GM12878 (cell line): ENCODE measurements at regions not wholly inside any gene's neighbourhood (a gene's known extent, or its start where the extent isn't known, plus 50 kb on each side); places are given as distances from the start of the nearest gene placed in this dataset.

Source experiments
- ATAC-seq: fragments of 200-7000 bp; cut with Tn5 transposase; 3 replicates; pipeline ENCODE4 v1.9.1; 2020; ENCODE audit warnings: mild to moderate bottlenecking, moderate library complexity
- BruUV-seq: library from RNA; stranded (reverse); fragments of 400-500 nt; replicated peaks from 2 replicates; lab custom pipeline; 2021; lab: Mats Ljungman, UMichigan
- CTCF ChIA-PET: fragments of 300-600 bp; sonication (Branson Sonifier 250); formaldehyde crosslinking; extraction: SDS; loops from one replicate; lab custom pipeline; 2021; ENCODE audit warnings: inconsistent platforms; lab: Yijun Ruan, JAX
- POLR2A ChIA-PET: fragments of 350-600 bp; formaldehyde crosslinking; extraction: SDS; loops from one replicate; lab custom pipeline; 2021; ENCODE audit warnings: inconsistent platforms; lab: Charles Lee
- RAD21 ChIA-PET: fragments of 300-600 bp; sonication (Branson Sonifier 250); formaldehyde crosslinking; loops from one replicate; lab custom pipeline; 2023; ENCODE audit warnings: antibody characterized with exemption; ENCODE audit not compliant: unreplicated experiment; lab: Charles Lee
- SMC1A ChIA-PET: fragments of 300-600 bp; sonication (Branson Sonifier 250); formaldehyde crosslinking; loops from one replicate; lab custom pipeline; 2023; ENCODE audit not compliant: unreplicated experiment, uncharacterized antibody; lab: Charles Lee
- DNase-seq: peaks from one replicate; pipeline ENCODE4 v3.0.0-alpha.2; 2011; ENCODE audit warnings: low read depth, low spot score
- FAIRE-seq: peaks from 3 replicates; lab custom pipeline; 2011; peaks lifted over from hg19 to GRCh38; lab: Jason Lieb, UNC
- H2AFZ ChIP-seq: 2 replicates; pipeline ENCODE4 v1.6.0; 2011; ENCODE audit warnings: low read depth, low read length, control low read depth; ENCODE audit not compliant: control insufficient read depth
- H3K27ac ChIP-seq: 2 replicates; pipeline ENCODE4 v1.5.1; 2011; ENCODE audit warnings: control low read depth; ENCODE audit not compliant: control insufficient read depth, insufficient read depth
- H3K27me3 ChIP-seq, 2 experiments: replicated peaks in 1 of 2; 2 replicates each; pipeline versions ENCODE4 v1.6.0 to v1.6.1; 2011; ENCODE audit warnings: low read length in 1 of 2; ENCODE audit not compliant: control insufficient read depth in 2 of 2, insufficient read depth in 2 of 2
- H3K36me3 ChIP-seq, 2 experiments: 2 replicates each; pipeline ENCODE4 v1.5.1; 2011; ENCODE audit warnings: low read length in 1 of 2; ENCODE audit not compliant: control insufficient read depth in 2 of 2, insufficient read depth in 2 of 2
- H3K4me1 ChIP-seq: 2 replicates; pipeline ENCODE4 v1.6.1; 2011; ENCODE audit warnings: mild to moderate bottlenecking, low read length, moderate library complexity, mixed read lengths; ENCODE audit not compliant: control insufficient read depth, insufficient read depth
- H3K4me2 ChIP-seq: 2 replicates; pipeline ENCODE4 v1.6.0; 2011; ENCODE audit warnings: control low read depth; ENCODE audit not compliant: control insufficient read depth, insufficient read depth
- H3K4me3 ChIP-seq: fragments of 200-600 bp; sonication (generic); 2 replicates; pipeline ENCODE4 v1.5.1; 2016
- H3K79me2 ChIP-seq: 2 replicates; pipeline ENCODE4 v1.6.0; 2011; ENCODE audit warnings: low read length; ENCODE audit not compliant: control insufficient read depth, insufficient read depth
- H3K9ac ChIP-seq: 2 replicates; pipeline ENCODE4 v1.8.0; 2011; ENCODE audit warnings: low read length, control low read depth, mixed read lengths; ENCODE audit not compliant: control insufficient read depth, insufficient read depth
- H3K9me3 ChIP-seq: replicated peaks from 3 replicates; pipeline ENCODE4 v1.5.1; 2011; ENCODE audit warnings: mild to moderate bottlenecking, low read length; ENCODE audit not compliant: control insufficient read depth, insufficient read depth
- H4K20me1 ChIP-seq: 2 replicates; pipeline ENCODE4 v1.6.0; 2011; ENCODE audit not compliant: control insufficient read depth, insufficient read depth
- CEBPB ChIP-seq, 2 experiments: fragments of 150-350 bp in 1 of 2; IDR thresholded peaks; 2 replicates each; pipeline ENCODE4 v1.6.1; 2012 to 2014; ENCODE audit warnings: low read depth in 2 of 2, low read length in 2 of 2, borderline replicate concordance in 1 of 2, inconsistent platforms in 1 of 2
- EP300 ChIP-seq, 2 experiments: fragments of 150-350 bp in 1 of 2; IDR thresholded peaks; 2 replicates each; pipeline ENCODE4 v1.6.1; 2011 to 2012; ENCODE audit warnings: low read depth in 2 of 2, low read length in 2 of 2, borderline replicate concordance in 1 of 2, improper control_type of control experiment in 1 of 2, inconsistent platforms in 1 of 2; ENCODE audit not compliant: control insufficient read depth in 1 of 2
- LARP7 ChIP-seq: fragments of 450-650 bp; IDR thresholded peaks from 2 replicates; pipeline ENCODE4 v1.6.1; 2017; ENCODE audit warnings: mild to moderate bottlenecking
- MLLT1 ChIP-seq: fragments of 450-650 bp; IDR thresholded peaks from 2 replicates; pipeline ENCODE4 v1.6.1; 2016; ENCODE audit warnings: mild to moderate bottlenecking
- MTA2 ChIP-seq: fragments of 450-650 bp; IDR thresholded peaks from 2 replicates; pipeline ENCODE4 v1.6.1; 2016; ENCODE audit warnings: low read depth, mild to moderate bottlenecking, moderate library complexity
- MXI1 ChIP-seq: fragments of 150-350 bp; IDR thresholded peaks from 2 replicates; pipeline ENCODE4 v1.6.1; 2011; ENCODE audit warnings: low read depth, mild to moderate bottlenecking, inconsistent platforms, low read length, improper control_type of control experiment
- NFXL1 ChIP-seq: fragments of 450-650 bp; IDR thresholded peaks from 2 replicates; pipeline ENCODE4 v1.6.1; 2017; ENCODE audit warnings: antibody characterized with exemption, mild to moderate bottlenecking, borderline replicate concordance
- USF1 ChIP-seq: IDR thresholded peaks from 2 replicates; pipeline ENCODE4 v1.6.1; 2011; ENCODE audit warnings: borderline replicate concordance, low read depth, mild to moderate bottlenecking, moderate library complexity, mixed read lengths, low read length; ENCODE audit not compliant: insufficient read depth; ENCODE audit errors: extremely low read length
- USF2 ChIP-seq: IDR thresholded peaks from 2 replicates; pipeline ENCODE4 v1.6.1; 2011; ENCODE audit warnings: low read depth, low read length, improper control_type of control experiment, borderline replicate concordance
- ZNF274 ChIP-seq: IDR thresholded peaks from one replicate; pipeline ENCODE4 v1.8.0; 2011; ENCODE audit not compliant: insufficient read length, insufficient read depth
- ZZZ3 ChIP-seq: IDR thresholded peaks from 2 replicates; pipeline ENCODE4 v1.6.1; 2011; ENCODE audit warnings: low read depth; ENCODE audit not compliant: control insufficient read depth, insufficient read length
- WGBS: methylation state at CpG from one replicate; pipeline ENCODE4 v1.1.6; 2016; ENCODE audit warnings: low lambda C conversion rate; ENCODE audit not compliant: insufficient replicate concordance, insufficient coverage; ENCODE audit errors: missing lambda C conversion rate; 5-methylcytosine and 5-hydroxymethylcytosine counted together
- in situ Hi-C: fragments of 300-500 bp; cut with MboI; formaldehyde crosslinking; loops from 9 replicates; pipeline ENCODE4 v1.14.3; 2018; ENCODE audit warnings: mixed read lengths
- intact Hi-C: fragments of 100-400 bp; cut with micrococcal nuclease; formaldehyde crosslinking; loops from one replicate; pipeline ENCODE4 v1.14.2; 2022; ENCODE audit not compliant: unreplicated experiment
- TF ChIP-seq, protein P1 (sequence below): IDR thresholded peaks from 2 replicates; pipeline ENCODE4 v1.6.1; 2012; ENCODE audit warnings: low read length, inconsistent platforms

- TF ChIP-seq MLLT1, result no peak
- TF ChIP-seq ZNF274, result no peak
- no peak for TF ChIP-seq MTA2
- no peak for TF ChIP-seq NFXL1
Observed at GRCh38 chr10:130246113-130246512, 109.9 kb downstream of the GLRX3 start (continued).

DNA sequence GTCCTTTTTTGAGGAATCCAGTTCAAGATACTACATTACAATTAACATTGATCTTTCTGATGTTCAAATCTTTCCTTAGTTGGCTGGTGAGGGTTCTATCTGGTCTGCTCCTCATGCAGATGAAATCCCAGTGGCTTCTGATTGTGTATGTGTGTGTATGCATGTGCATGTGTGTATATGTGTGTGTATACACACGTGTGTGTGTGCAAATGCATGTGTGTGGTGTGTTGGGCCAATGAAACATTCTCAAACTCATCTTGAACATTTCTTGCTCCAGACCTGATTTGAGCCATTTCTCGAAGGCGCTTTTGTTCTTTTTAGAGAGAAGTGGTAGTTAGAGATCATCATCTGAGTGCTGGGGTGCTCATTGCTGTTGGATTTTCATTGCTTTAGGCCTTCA lies 113.9 kb downstream of the GLRX3 start:
- ChIA-PET POLR2A (no interaction called here), RAD21 (no interaction called here), CTCF (no interaction called here), SMC1A (no interaction called here)
- Histone ChIP-seq H4K20me1 (no peaks in the 10 kb centered on the region), H3K4me2 (no peak overlapping the region), H3K27me3 (no peaks in the 10 kb centered on the region), H3K79me2 (no peaks in the 10 kb centered on the region), H3K36me3 (no peaks in the 10 kb centered on the region), H3K27ac (no peak overlapping the region), H3K9ac (no peak overlapping the region), H3K4me3 (no peak overlapping the region), H2AFZ (no peak overlapping the region), H3K4me1 (no peaks in the 10 kb centered on the region), H3K9me3 (no peaks in the 10 kb centered on the region)
- BruUV-seq, result no TSS peak
- in situ Hi-C loops, result no loop called here
- ATAC-seq (no peak), FAIRE-seq (no peak), DNase-seq (no peak)
- intact Hi-C loops, result no loop called here
- 24% methylated on average over 3 of the region's 3 CpGs for WGBS
- no peak for TF ChIP-seq USF2
- TF ChIP-seq ZZZ3, result no peak
- TF ChIP-seq EP300 (IDR thresholded peaks at IDR 0.05; ENCODE audit: borderline replicate concordance in 1 of 2, control insufficient read depth in 1 of 2, low read depth in 2 of 2, low read length in 2 of 2), result no peak
- TF ChIP-seq MXI1, result no peak
- TF ChIP-seq LARP7, result no peak
- no peak for TF ChIP-seq MLLT1
- TF ChIP-seq CEBPB (IDR thresholded peaks at IDR 0.05; ENCODE audit: borderline replicate concordance in 1 of 2, low read depth in 2 of 2, low read length in 2 of 2), result no peak
- no peak for TF ChIP-seq USF1
- TF ChIP-seq, protein P1, sequence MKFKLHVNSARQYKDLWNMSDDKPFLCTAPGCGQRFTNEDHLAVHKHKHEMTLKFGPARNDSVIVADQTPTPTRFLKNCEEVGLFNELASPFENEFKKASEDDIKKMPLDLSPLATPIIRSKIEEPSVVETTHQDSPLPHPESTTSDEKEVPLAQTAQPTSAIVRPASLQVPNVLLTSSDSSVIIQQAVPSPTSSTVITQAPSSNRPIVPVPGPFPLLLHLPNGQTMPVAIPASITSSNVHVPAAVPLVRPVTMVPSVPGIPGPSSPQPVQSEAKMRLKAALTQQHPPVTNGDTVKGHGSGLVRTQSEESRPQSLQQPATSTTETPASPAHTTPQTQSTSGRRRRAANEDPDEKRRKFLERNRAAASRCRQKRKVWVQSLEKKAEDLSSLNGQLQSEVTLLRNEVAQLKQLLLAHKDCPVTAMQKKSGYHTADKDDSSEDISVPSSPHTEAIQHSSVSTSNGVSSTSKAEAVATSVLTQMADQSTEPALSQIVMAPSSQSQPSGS, result no peak
